ENCODE measurements at regions not wholly inside any gene's neighbourhood (a gene's known extent, or its start where the extent isn't known, plus 50 kb on each side); places are given as distances from the start of the nearest gene placed in this dataset.
"Not testable (repeated sequence)": the region's sequence is repeated elsewhere in the genome, so short reads cannot be mapped to it uniquely, and the experiment has no call there.

DNA sequence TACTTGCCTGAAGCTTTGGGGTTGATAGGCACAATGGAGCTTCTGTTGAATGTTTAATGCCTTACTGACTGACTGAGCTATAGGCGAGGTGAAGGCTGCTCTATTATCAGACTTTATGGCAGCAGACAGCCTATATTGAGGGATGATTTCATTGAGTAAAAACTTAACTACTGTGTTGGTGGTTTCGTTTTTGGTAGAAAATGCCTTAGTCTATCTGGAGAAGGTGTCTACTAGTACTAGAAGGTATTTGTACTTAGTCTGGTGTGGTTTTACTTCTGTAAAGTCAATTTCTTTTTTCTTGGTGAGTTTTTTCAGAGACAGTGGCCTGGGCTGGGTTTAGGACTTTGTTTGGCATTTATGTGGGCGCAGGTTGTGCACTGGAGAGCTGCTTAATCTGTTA is 97.2 kb downstream of the ALG1L2 start:
- TF ChIP-seq, protein P1, sequence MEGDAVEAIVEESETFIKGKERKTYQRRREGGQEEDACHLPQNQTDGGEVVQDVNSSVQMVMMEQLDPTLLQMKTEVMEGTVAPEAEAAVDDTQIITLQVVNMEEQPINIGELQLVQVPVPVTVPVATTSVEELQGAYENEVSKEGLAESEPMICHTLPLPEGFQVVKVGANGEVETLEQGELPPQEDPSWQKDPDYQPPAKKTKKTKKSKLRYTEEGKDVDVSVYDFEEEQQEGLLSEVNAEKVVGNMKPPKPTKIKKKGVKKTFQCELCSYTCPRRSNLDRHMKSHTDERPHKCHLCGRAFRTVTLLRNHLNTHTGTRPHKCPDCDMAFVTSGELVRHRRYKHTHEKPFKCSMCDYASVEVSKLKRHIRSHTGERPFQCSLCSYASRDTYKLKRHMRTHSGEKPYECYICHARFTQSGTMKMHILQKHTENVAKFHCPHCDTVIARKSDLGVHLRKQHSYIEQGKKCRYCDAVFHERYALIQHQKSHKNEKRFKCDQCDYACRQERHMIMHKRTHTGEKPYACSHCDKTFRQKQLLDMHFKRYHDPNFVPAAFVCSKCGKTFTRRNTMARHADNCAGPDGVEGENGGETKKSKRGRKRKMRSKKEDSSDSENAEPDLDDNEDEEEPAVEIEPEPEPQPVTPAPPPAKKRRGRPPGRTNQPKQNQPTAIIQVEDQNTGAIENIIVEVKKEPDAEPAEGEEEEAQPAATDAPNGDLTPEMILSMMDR (IDR thresholded peaks at IDR 0.05; ENCODE audit: extremely low read depth in 1 of 2, insufficient read depth in 1 of 2, low read depth in 1 of 2, low read length in 2 of 2) = not testable (repeated sequence)
- not testable (repeated sequence) for TF ChIP-seq POLR2A (IDR thresholded peaks at IDR 0.05; ENCODE audit: low read depth, low read length); POLR2AphosphoS5 (IDR thresholded peaks at IDR 0.05; ENCODE audit: insufficient read depth, low read depth, low read length)

All from endothelial cell of umbilical vein (primary cell).